HG03108 (cell line): ENCODE measurements at regions not wholly inside any gene's neighbourhood (a gene's known extent, or its start where the extent isn't known, plus 50 kb on each side); places are given as distances from the start of the nearest gene placed in this dataset.

Experiments used
- ATAC-seq: cut with Tn5 transposase; IDR thresholded peaks from one replicate; pipeline ENCODE4 v1.9.1; 2021; ENCODE audit warnings: moderate library complexity; ENCODE audit not compliant: unreplicated experiment

DNA sequence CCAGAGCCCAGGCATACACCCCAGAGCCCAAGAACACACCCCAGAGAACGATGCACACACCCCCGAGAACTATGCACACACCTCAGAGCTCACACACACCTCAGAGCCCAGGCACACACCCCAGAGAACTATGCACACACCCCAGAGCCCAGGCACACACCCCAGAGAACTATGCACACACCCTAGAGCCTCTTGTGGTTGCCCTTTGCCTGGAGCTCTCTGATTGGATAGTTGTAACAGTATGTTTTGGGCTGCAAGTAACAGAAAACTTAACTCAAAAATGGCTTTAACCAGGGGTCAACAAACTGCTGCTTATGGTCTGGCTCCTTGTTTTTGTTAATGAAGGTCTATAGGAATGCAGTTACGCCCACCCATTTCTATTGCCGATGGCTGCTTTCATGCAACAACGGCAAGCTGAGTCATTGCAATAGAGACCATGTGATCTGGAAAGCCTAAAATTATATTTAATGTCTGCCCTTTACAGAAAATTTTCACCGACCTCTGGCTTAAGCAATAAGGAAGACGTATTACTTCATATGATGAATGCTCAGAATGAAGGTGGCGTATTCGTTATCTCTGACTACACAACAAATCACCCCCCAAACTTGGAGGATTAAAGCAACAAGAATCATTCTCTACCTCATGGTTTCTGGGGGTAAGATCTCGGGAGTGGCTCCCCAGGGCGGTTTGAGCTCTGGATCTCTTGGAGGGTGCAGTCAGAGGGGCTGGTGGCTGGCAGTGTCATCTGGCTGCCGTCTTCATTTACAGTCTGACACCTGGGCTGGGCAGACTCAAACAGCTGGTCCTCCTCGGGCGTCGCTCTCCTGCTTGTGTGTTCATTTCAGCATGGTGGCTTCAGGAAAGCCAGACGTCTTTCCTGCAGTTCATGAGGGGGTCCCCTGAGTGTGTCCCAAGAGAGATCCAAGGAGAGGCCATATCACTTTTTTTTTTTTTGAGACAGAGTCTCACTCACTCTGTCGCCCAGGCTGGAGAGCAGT, 66.3 kb upstream of the NCOR2 start:
- ATAC-seq = no peak

DNA sequence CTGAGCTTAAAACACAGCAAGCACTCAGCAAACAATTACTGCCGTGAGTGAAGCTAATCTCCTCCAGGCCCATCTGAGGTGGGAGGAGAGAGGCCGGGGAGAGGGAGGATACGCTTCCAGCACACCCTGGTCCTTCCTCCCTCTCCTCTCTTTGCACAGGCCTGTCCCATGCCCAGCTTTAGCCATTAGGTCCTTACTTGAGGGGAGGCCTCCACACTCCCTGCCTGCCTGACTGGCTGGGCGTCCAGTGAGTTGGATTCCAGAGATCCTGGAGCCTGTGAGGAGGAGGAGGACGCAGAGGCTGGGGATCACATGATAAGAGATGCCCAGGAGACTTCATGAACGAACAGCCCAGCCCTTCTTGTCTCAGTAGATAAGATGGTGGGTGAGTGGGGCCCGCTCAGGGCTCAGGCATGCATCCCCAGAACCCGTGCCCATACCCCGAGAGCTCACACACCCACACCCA, 65.1 kb upstream of the NCOR2 start:
- ATAC-seq = no peak

DNA sequence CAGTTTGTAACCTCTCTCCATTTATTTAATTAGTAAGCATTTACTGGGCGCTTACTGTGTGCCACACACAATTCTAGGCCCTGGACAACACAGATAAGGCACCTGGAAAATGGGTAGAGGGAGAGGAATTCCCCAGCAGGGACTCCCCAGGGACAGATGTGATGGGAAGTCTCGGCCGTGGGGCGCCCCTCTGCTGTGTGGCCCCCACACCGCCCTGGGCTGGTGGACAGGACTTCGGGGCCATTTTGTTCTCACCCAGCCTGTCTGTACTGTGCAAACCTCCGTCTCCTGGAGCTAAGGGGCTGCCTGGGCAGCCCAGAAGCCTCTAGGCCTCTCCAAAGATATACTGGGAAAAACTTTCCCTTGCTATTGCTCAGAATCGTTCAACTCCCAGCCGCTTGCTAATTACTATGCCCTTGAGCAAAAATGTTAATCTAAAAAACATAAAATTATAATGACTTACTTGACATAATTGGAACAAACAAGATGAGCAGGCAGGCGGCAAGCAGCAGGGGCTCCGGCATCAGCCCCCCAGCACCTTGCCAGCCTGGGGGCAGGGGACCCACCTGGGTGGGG, 64.4 kb upstream of the NCOR2 start:
- ATAC-seq = no peak

DNA sequence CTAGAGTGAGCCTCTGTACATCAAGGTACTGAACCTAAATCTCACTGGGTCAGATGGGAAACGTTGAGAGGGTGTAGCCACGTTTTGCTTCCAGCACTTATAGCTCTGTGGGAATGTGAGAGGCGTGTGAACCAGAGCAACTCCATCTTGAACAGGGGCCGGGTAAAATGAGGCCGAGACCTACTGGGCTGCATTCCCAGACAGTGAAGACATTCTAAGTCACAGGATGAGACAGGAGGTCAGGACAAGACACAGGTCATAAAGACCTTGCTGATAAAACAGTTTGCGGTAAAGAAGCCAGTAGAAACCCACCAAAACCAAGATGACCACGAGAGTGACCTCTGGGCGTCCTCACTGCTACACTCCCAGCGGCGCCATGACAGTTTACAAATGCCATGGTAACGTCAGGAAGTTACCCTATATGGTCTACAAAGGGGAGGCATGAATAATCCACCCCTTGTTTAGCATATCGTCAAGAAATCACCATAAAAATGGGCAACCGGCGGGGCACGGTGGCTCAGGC, 63.4 kb upstream of the NCOR2 start:
- ATAC-seq = no peak

DNA sequence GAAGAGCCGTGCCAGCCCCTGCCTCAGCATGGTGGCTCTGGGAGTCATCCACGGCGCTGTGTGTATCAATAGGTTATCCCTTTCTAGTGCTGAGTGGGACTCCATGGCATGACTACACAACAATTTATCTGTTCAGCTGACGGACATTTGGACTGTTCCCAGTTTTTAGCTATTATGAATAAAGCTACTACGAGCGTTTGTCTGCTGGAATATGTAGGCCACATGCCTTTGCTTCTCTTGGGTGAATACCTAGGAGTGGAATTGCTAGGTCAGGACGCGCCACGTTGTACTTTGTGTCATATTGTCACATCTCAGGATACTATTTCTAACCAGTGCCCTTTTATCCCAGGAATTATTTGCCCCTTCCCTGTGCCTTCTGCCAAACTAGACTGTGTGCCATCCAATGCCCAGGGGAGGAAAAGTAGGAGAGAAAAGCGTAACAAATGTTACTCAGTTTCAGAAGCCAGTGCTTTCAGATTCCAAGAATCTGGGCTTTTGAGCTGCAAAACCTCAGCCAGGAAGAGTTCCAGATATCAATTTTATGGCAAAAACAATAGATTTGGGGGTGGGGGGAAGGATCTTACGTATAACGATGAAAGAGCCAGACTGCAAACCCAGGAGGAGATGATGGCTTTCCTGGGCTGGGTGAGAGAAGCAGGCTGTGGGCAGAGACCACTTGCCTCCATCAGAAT, 62.5 kb upstream of the NCOR2 start:
- no peak for ATAC-seq

DNA sequence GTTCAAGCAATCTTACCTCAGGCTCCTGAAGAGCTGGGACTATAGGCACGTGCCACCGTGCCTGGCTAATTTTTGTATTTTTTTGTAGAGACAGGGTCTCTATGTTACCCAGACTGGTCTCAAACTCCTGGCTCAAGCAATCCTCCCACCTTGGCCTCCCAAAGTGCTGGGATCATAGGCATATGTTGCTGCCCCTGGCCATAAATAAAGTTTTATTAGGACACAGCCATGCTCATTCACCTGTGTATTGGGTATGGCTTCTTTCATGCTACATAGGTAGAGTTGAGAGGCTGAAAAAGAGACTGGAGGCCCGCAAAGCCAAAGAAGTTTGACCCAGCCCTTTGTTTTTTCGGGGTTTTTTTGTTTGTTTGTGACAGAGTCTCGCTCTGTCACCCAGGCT, 61.7 kb upstream of the NCOR2 start:
- ATAC-seq = no peak

DNA sequence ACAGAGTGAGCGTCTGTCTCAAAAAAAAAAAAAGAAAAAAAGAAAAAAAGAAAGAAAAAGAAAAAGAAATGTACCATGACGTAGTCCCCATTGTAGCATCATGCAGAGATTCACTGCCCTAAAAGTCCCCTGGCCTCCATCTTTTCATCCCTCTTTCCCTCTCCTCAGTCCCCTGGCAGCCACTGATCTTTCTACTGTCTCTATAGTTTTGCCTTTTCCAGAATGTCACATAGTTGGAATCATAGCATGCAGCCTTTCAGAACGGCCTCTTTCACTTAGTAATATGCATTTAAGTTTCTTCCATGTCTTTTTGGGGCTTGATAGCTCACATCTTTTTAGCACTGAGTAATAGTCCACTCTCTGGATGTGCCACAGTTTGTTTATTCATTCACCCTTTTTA, 60.5 kb upstream of the NCOR2 start:
- no peak for ATAC-seq

DNA sequence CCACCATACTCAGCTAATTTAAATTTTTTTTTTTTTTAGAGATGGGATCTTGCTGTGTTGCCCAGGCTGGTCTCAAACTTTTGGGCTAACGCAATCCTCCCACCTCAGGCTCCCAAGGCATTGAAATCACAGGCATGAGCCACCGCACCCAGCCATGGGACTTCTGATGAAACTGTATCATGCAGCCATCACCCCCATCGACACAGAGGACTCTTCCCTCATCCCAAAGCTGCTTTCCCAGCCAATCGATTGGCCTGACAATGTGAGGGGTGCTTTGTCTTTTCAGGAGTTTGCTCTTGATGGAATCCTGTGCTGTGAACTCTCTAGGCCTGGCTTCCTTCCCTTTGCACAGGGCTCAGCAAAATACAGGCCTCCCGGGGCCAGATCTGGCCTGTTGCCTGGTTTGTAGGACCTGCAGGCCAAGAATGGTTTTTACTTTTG, 59.6 kb upstream of the NCOR2 start:
- no peak for ATAC-seq

DNA sequence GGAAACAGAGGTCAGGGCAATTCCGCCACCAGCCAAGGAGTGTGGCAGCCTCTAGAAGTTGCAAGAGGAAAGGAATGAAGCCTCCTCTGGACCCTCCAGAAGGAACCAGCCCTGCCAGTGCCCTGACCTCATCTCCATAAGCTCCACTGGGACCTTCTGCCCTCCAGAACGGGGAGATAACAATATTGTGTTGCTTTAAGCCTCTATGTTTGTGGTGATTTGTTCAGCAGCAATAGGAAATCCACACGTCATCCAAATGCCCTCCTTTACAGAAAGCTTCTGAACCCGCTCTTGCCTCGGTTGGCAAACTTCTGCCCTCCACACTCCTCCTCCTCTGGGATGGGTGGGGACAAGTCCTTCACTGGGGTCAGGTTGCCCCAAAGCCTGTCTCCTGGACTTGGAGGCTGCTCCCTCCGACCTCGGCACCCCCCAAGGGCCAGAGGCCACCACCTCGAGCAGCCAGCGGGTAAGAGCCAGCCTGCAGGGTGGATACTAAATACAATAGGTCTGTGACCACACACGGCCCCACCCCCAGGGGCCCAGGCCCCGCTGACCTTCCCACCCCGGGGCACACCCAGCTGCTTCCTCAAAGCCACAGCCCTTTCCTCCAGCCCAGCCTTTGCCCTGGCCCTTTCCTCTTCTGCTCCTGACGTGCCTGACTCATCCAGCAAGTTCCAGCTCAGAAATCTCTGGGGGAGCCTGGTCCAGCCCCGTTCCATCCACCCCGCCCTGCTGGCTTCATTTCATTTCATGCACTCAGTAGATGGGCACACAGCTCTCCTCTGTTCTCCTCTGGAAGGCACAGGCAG, 58.7 kb upstream of the NCOR2 start:
- ATAC-seq = no peak

DNA sequence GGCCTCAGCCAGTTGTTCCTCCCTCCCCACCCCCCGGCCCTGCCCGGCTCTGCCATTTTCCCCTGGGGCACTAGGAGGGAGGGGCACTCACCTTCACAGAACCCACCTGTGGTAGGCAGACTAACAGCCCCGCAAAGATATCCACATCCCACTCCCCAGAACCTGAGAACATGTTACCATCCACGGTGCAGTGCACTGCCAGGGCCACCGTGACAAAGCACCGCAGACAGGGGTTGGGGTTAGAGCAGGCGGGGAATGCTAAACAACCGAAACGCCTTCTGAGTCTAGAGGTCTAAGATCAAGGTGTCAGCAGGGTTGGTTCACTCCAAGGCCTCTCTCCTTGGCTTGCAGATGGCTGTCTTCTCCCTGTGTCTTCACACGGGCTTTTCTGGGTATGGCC, 57.4 kb upstream of the NCOR2 start:
- ATAC-seq = no peak

DNA sequence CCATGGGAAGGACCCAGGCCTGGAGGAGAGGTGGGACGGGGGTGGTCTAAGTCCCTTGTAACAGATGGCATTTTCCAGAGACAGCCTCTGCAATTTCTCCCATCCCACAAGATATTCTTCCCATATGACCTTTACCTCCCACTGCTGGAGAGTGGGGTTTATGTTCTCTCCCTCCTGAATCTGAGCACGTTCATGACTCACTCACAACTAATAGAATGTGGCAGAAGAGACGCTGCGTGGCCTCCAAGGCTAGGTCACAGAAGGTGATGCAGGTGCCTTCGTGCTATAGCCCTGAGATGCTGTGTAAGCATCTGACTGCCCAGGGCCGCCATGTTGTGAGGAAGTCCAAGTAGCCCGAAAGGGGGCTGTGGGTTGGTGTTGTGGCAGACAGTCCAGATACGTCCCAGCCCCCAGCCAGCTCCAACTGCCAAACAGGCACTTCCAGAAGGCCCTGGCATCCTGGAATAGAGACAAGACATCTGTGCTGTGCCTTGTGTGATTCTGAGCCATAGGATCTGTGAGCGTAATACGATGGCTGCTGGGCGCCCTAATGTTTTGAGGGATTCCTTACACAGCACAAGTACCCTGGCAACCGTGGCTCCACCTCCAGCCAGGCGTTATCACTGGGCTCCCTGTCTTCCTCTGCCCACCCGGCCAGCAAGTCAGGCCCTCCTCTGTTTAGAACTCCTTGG, 56.1 kb upstream of the NCOR2 start:
- ATAC-seq = no peak

DNA sequence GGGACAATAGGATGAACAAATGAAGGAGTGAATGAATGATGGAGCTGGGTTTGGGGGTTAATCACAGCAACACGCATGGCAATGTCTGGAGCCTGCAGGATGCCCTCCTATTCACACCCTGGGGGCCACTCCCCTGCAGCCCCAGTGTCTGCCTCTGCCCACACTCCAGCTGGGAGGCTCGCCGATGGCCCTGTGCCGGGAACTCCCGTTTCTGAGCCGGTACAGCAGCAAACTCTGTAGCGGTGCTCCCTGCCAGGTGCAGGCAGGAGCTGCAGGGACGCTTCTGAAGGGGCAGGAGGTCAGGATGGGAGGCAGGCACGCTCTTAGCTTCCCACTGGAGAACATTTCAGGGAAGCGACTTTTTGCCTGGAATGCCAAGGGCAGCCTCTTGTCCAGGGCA, 55.4 kb upstream of the NCOR2 start:
- ATAC-seq = no peak

DNA sequence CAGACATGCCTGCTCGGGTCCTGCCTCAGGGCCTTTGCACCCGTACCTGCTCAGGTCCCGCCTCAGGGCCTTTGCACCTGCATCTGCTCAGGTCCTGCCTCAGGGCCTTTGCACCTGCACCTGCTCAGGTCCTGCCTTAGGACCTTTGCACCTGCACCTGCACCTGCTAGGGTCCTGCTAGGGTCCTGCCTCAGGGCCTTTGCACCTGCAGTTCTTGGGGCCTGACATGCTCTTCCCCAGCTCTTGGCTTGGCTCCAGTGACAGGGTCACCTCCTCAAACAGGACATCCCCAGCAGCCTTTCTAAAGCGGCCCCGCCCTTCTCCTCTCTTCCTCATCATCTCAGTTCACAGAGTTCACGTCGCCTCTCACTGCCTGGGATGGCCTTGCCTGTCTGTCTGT, 54.9 kb upstream of the NCOR2 start:
- ATAC-seq = no peak

DNA sequence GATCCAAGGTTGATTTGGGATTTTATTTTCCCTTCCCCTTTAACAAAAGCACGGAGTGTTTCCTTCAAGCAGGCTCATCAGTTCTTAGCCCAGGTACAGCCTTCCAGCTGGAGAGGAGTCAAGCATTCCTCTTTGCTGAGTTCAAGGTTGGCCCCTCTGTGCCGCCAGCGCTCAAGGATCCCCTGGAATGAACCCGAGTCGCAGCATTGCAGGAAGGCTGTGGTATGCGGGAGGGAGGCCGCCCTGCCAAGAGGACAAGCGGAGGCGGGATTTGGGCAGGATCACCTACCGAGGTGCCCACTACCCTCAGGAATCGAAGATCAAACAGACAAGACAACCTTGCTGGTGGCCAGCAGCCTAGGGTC, 53.9 kb upstream of the NCOR2 start:
- ATAC-seq = no peak

DNA sequence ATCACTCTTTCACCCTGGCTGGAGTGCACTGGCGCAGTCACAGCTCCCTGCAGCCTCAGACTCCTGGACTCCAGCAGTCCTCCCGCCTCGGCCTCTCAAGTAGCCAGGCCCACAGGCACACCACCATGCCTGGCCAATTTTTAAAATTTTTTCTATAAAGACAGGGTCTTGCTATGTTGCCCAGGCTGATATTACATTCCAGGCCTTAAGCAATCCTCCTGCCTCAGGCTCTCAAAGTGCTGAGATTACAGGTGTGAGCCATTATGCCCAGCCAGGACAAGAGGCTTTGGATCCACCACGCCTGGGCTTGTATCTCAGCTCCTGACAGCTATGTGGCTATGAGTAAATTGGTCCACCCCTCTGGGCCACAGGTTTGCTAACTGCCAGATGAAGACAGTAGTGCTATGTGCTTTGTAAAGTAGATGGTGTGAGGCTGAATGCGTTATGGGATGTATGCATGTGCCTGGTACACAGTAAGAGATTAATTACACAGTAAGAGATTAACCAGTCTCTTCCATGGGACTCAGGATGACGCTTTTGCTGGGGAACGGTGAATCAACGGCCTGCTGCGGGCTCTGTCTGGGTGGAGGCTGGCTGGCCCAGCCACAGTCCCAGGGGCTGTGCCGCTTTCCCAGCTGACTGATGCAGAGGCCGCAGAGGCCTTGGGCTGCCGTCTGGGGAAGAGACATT, 53.3 kb upstream of the NCOR2 start:
- no peak for ATAC-seq

DNA sequence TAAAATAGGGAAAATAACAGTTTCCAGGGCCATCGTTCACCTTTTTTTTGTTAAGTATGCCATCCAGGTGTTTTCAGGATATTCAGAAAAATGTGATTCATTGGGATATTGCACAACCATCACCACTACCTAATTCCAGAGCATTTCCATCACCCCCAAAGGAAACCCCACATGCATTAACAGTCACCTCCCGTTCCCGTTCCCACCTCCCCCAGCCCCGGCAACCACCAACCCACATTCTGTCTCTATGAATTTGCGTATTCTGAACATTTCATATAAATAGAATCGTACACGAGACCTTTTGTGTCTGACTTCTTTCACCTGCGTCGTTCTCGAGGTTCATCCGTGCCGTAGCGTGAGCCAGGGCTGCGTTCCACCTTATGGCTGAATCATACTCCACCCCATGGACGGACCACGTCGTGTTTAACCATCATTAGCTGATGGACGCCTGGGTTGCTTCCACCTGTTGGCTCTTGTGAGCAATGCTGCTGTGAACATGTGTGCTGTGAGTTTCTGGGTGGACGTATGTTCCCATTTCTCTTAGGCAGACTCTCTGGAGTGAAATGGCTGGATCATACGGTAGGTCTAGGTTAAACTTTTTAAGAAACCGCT, 51.0 kb upstream of the NCOR2 start:
- ATAC-seq = no peak

DNA sequence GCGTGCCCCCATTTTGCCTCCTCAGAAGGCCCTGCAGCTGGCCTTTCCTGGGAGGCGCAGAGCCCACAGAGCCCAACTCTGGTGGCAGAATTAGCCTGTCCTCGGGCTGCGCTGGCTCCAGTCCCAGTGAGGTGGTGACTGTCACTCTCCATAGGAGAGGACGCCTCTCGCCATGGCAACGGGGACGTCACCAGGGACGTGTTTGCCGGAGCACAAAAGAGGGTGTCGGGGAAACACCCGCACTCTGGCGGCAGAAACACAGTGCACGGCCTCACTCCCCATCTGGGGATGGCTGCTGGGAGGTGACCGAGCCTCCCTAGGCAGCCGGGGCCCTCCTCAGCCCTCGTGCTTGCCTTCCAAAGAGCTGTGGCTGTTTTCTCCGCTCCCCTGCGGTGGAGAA, 50.2 kb upstream of the NCOR2 start:
- ATAC-seq = no peak
